ENCODE measurements at regions not wholly inside any gene's neighbourhood (a gene's known extent, or its start where the extent isn't known, plus 50 kb on each side); places are given as distances from the start of the nearest gene placed in this dataset.

- in situ Hi-C loops (cut with MboI; ENCODE audit: low sequenced_read_pairs, unreplicated experiment) = no loop called here
- no peak for TF ChIP-seq CTCF (IDR thresholded peaks at IDR 0.05; ENCODE audit: borderline replicate concordance, control extremely low read depth, extremely low read depth, insufficient read depth, missing control alignments)
- DNase-seq (ENCODE audit: low spot score) = no peak
Observed at GRCh38 chr9:102832814-102833213, 162.3 kb upstream of the CYLC2 start.

- TF ChIP-seq CTCF (IDR thresholded peaks at IDR 0.05; ENCODE audit: borderline replicate concordance, control extremely low read depth, extremely low read depth, insufficient read depth, missing control alignments) = no peak
- no peak for DNase-seq (ENCODE audit: low spot score)
- in situ Hi-C loops (cut with MboI; ENCODE audit: low sequenced_read_pairs, unreplicated experiment) = no loop called here
Observed at GRCh38 chr9:102796244-102796643, 198.9 kb upstream of the CYLC2 start.

- no peak for TF ChIP-seq CTCF (IDR thresholded peaks at IDR 0.05; ENCODE audit: borderline replicate concordance, control extremely low read depth, extremely low read depth, insufficient read depth, missing control alignments)
- no peak for DNase-seq (ENCODE audit: low spot score)
- in situ Hi-C loops (cut with MboI; ENCODE audit: low sequenced_read_pairs, unreplicated experiment) = no loop called here
Observed at GRCh38 chr9:102795532-102795931, 199.6 kb upstream of the CYLC2 start.

GRCh38 chr9:102779356-102779755 lies 215.8 kb upstream of the CYLC2 start:
- in situ Hi-C loops (cut with MboI; ENCODE audit: low sequenced_read_pairs, unreplicated experiment) = no loop called here
- TF ChIP-seq CTCF (IDR thresholded peaks at IDR 0.05; ENCODE audit: borderline replicate concordance, control extremely low read depth, extremely low read depth, insufficient read depth, missing control alignments) = no peak
- DNase-seq (ENCODE audit: low spot score) = no peak

GRCh38 chr9:102778746-102779145 lies 216.4 kb upstream of the CYLC2 start:
- no peak for TF ChIP-seq CTCF (IDR thresholded peaks at IDR 0.05; ENCODE audit: borderline replicate concordance, control extremely low read depth, extremely low read depth, insufficient read depth, missing control alignments)
- in situ Hi-C loops (cut with MboI; ENCODE audit: low sequenced_read_pairs, unreplicated experiment) = no loop called here
- DNase-seq (ENCODE audit: low spot score) = no peak

- no peak for DNase-seq (ENCODE audit: low spot score)
- no peak for TF ChIP-seq CTCF (IDR thresholded peaks at IDR 0.05; ENCODE audit: borderline replicate concordance, control extremely low read depth, extremely low read depth, insufficient read depth, missing control alignments)
- in situ Hi-C loops (cut with MboI; ENCODE audit: low sequenced_read_pairs, unreplicated experiment) = no loop called here
Observed at GRCh38 chr9:102770704-102771103, 224.4 kb upstream of the CYLC2 start.

GRCh38 chr9:102769307-102769706 lies 225.8 kb upstream of the CYLC2 start:
- no peak for TF ChIP-seq CTCF (IDR thresholded peaks at IDR 0.05; ENCODE audit: borderline replicate concordance, control extremely low read depth, extremely low read depth, insufficient read depth, missing control alignments)
- DNase-seq (ENCODE audit: low spot score) = no peak
- in situ Hi-C loops (cut with MboI; ENCODE audit: low sequenced_read_pairs, unreplicated experiment) = no loop called here

Data from GM13976 (cell line).